Smooth muscle cell (in vitro differentiated cells): ENCODE measurements at regions not wholly inside any gene's neighbourhood (a gene's known extent, or its start where the extent isn't known, plus 50 kb on each side); places are given as distances from the start of the nearest gene placed in this dataset.
"Not testable (repeated sequence)": the region's sequence is repeated elsewhere in the genome, so short reads cannot be mapped to it uniquely, and the experiment has no call there.

Experiments
- DNase-seq: peaks from one replicate; lab custom pipeline; 2025; ENCODE audit not compliant: unreplicated experiment; lab: John Stamatoyannopoulos, UW
- H2AFZ ChIP-seq: fragments of 200-600 bp; sonication (generic); 2 replicates; pipeline ENCODE4 v1.6.0; 2016; ENCODE audit warnings: antibody characterized with exemption, low read depth, mild to moderate bottlenecking
- H3F3A ChIP-seq: fragments of 200-600 bp; sonication (generic); 2 replicates; pipeline ENCODE4 v1.6.0; 2017; ENCODE audit warnings: antibody characterized with exemption, low read depth
- H3K27ac ChIP-seq: fragments of 200-600 bp; sonication (generic); 2 replicates; pipeline ENCODE4 v1.5.1; 2016; ENCODE audit warnings: low read depth, mild to moderate bottlenecking
- H3K27me3 ChIP-seq: fragments of 200-600 bp; sonication (generic); 2 replicates; pipeline ENCODE4 v1.6.1; 2016; ENCODE audit warnings: low read depth, mild to moderate bottlenecking
- H3K36me3 ChIP-seq: fragments of 200-600 bp; sonication (generic); 2 replicates; pipeline ENCODE4 v1.5.1; 2016; ENCODE audit warnings: low read depth
- H3K4me1 ChIP-seq: fragments of 200-600 bp; sonication (generic); 2 replicates; pipeline ENCODE4 v1.5.1; 2016; ENCODE audit warnings: low read depth
- H3K4me2 ChIP-seq: fragments of 200-600 bp; sonication (generic); 2 replicates; pipeline ENCODE4 v1.6.0; 2016; ENCODE audit warnings: mild to moderate bottlenecking
- H3K4me3 ChIP-seq: fragments of 200-600 bp; sonication (generic); 2 replicates; pipeline ENCODE4 v1.5.1; 2016; ENCODE audit warnings: mild to moderate bottlenecking
- H3K79me2 ChIP-seq: fragments of 200-600 bp; sonication (generic); 2 replicates; pipeline ENCODE4 v1.6.0; 2016; ENCODE audit warnings: low read depth, mild to moderate bottlenecking
- H3K9ac ChIP-seq: fragments of 200-600 bp; sonication (generic); 2 replicates; pipeline ENCODE4 v1.6.0; 2016; ENCODE audit warnings: low read depth
- H3K9me3 ChIP-seq: fragments of 200-600 bp; sonication (generic); replicated peaks from 2 replicates; pipeline ENCODE4 v1.5.1; 2016; ENCODE audit warnings: low read depth
- H4K20me1 ChIP-seq: fragments of 200-600 bp; sonication (generic); 2 replicates; pipeline ENCODE4 v1.6.0; 2016; ENCODE audit warnings: low read depth
- WGBS: methylation state at CpG from one replicate; pipeline ENCODE4 v1.1.7; 2016; ENCODE audit warnings: low lambda C conversion rate; 5-methylcytosine and 5-hydroxymethylcytosine counted together
- TF ChIP-seq, protein P1 (sequence below): fragments of 200-600 bp; sonication (generic); IDR thresholded peaks from 2 replicates; pipeline ENCODE4 v1.5.1; 2017; ENCODE audit warnings: borderline replicate concordance, mild to moderate bottlenecking, antibody characterized with exemption; ENCODE audit not compliant: insufficient read depth, poor library complexity, severe bottlenecking

DNA sequence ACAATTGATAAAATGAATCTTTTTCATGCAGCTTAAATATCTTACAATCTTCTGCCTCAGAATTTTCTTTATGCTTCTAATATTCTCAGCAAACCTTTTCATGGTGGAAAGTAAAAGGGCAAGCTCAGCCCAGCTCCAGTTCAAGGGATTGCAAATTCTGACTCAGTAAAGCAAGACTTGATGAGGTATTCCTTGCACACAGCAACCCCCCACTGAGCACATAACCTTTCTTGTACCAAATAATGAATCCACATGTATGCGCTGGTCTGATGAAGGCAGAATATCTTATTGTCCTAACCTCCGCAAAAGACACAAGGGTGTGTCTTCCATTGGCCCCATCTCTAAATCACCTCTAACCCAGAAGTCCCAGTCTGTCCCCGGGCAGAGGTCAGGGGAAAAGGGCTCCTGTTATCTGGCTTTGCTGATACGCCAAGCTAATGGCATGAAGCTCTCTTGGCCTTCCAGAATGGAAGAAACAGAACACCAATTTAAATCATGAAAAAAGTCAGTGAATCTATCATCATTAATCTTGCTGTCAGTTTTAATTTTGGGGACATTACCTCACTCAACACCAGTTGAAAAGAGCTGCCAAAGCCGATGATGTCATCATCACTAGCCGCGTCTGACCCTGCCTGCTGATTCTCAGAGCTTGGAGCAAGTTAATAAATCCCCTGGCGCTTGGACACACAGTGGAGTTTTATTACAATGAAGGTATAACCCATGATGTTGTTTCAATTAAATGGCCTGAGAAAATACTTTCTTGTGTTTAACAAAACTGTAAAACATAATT is 592.5 kb upstream of the CLINT1 start:
- H3K27ac ChIP-seq, result no peak overlapping the region

GRCh38 chr5:158450751-158451171 is 591.8 kb upstream of the CLINT1 start:
- no peak for DNase-seq
- H3K79me2 ChIP-seq, result no peaks in the 10 kb centered on the region
- H2AFZ ChIP-seq, result no peak overlapping the region
- no peaks in the 10 kb centered on the region for H3K27me3 ChIP-seq
- no peak overlapping the region for H3K4me3 ChIP-seq
- H3K9ac ChIP-seq, result no peak overlapping the region
- no peaks in the 10 kb centered on the region for H3K4me1 ChIP-seq
- TF ChIP-seq, protein P1, sequence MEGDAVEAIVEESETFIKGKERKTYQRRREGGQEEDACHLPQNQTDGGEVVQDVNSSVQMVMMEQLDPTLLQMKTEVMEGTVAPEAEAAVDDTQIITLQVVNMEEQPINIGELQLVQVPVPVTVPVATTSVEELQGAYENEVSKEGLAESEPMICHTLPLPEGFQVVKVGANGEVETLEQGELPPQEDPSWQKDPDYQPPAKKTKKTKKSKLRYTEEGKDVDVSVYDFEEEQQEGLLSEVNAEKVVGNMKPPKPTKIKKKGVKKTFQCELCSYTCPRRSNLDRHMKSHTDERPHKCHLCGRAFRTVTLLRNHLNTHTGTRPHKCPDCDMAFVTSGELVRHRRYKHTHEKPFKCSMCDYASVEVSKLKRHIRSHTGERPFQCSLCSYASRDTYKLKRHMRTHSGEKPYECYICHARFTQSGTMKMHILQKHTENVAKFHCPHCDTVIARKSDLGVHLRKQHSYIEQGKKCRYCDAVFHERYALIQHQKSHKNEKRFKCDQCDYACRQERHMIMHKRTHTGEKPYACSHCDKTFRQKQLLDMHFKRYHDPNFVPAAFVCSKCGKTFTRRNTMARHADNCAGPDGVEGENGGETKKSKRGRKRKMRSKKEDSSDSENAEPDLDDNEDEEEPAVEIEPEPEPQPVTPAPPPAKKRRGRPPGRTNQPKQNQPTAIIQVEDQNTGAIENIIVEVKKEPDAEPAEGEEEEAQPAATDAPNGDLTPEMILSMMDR, result no peak
- WGBS, result 64% methylated on average over 5 of the region's 5 CpGs
- H3K4me2 ChIP-seq, result peak overlapping the region; percentile 19
- no peak overlapping the region for H3K27ac ChIP-seq
- H4K20me1 ChIP-seq, result no peaks in the 10 kb centered on the region
- H3K36me3 ChIP-seq, result no peaks in the 10 kb centered on the region
- no peaks in the 10 kb centered on the region for H3K9me3 ChIP-seq
- no peaks in the 10 kb centered on the region for H3F3A ChIP-seq

More for the DNA sequence above, 592.5 kb upstream of the CLINT1 start:
- no peak overlapping the region for H3K4me3 ChIP-seq
- H3K36me3 ChIP-seq, result no peaks in the 10 kb centered on the region
- H2AFZ ChIP-seq, result no peak overlapping the region
- H3K9me3 ChIP-seq, result no peaks in the 10 kb centered on the region
- peak overlapping the region; percentile 19 for H3K4me2 ChIP-seq
- no peak for DNase-seq
- H4K20me1 ChIP-seq, result no peaks in the 10 kb centered on the region
- WGBS, result 76% methylated on average over 8 of the region's 8 CpGs
- no peaks in the 10 kb centered on the region for H3F3A ChIP-seq
- no peaks in the 10 kb centered on the region for H3K27me3 ChIP-seq
- no peaks in the 10 kb centered on the region for H3K79me2 ChIP-seq
- TF ChIP-seq, protein P1, result no peak
- no peak overlapping the region for H3K9ac ChIP-seq
- H3K4me1 ChIP-seq, result no peaks in the 10 kb centered on the region

DNA sequence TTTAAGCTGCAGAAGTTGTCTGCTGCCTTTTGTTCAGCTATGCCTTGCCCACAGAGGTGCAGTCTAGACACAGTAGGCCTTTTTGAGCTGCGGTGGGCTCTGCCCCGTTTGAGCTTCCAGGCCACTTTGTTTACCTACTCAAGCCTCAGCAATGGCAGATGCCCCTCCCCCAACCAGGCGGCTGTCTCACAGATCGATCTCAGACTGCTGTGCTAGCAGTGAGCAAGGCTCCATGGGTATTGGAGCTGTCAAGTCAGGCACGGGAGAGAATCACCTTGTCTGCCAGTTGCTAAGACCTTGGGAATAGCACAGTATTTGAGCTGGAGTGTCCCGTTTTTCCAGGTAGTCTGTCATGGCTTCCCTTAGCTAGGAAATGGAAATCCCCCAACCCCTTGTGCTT is 587.8 kb upstream of the CLINT1 start:
- not testable (repeated sequence) for H4K20me1 ChIP-seq, H3K4me2 ChIP-seq, H3K4me3 ChIP-seq, H3K36me3 ChIP-seq, H3K79me2 ChIP-seq, H3K9me3 ChIP-seq, H3K4me1 ChIP-seq, H3K27me3 ChIP-seq, H3K27ac ChIP-seq, H3K9ac ChIP-seq, H3F3A ChIP-seq, H2AFZ ChIP-seq, DNase-seq
- 79% methylated on average over 6 of the region's 6 CpGs for WGBS

DNA sequence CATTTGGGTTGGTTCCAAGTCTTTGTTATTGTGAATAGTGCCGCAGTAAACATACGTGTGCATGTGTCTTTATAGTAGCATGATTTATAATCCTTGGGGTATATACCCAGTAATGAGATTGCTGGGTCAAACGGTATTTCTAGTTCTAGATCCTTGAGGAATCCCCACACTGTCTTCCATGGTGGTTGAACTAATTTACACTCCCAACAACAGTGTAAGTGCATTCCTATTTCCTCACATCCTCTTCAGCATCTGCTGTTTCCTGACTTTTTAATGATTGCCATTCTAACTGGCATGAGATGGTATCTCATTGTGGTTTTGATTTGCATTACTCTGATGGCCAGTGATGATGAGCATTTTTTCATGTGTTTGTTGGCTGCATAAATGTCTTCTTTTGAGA is 580.3 kb upstream of the CLINT1 start:
- H3K27me3 ChIP-seq, H3K4me2 ChIP-seq, DNase-seq, H3K4me3 ChIP-seq, H2AFZ ChIP-seq, H4K20me1 ChIP-seq, H3K27ac ChIP-seq, H3F3A ChIP-seq, H3K79me2 ChIP-seq, H3K9me3 ChIP-seq, H3K36me3 ChIP-seq, H3K9ac ChIP-seq, H3K4me1 ChIP-seq: not testable (repeated sequence)
- 91% methylated on average over 3 of the region's 3 CpGs for WGBS
